Testis (tissue), 2 donors: ENCODE measurements at regions not wholly inside any gene's neighbourhood (a gene's known extent, or its start where the extent isn't known, plus 50 kb on each side); places are given as distances from the start of the nearest gene placed in this dataset.
A peak's percentile ranks its signal among the peaks of the same experiment; 100 is the strongest.

Experiments used
- CTCF ChIP-seq, 3 experiments: fragments of 450-650 bp in 2 of 3; fragments of 200-600 bp in 1 of 3; sonication (generic) in 1 of 3; IDR thresholded peaks; one replicate each; pipeline ENCODE4 v1.5.1; 2016 to 2019; ENCODE audit warnings: antibody characterized with exemption in 3 of 3, mild to moderate bottlenecking in 2 of 3, moderate library complexity in 1 of 3
- POLR2A ChIP-seq: fragments of 450-650 bp; IDR thresholded peaks from one replicate; pipeline ENCODE4 v1.6.1; 2017; ENCODE audit warnings: antibody characterized with exemption, mild to moderate bottlenecking, moderate library complexity

DNA sequence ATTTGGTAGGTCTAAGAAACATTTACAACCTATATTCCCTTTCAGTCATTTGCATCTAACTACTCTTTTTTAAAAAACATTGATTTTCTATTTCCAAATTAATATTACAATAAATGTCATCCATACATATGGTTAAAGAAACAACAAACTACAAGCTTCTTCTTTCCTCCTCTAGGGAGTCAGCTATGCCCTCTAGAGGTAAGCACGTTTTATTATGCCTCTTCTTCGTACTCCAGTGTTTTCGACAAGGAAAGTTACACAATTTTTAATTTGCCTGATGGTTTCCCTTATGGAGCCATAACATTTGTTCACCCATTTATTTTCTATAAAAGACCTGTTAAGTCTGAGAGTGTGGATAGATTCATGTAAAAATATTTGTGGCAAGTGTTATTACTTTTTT lies 183.4 kb upstream of the CDH7 start:
- peak in 1 of 3 experiments; percentile 19 for TF ChIP-seq CTCF (IDR thresholded peaks at IDR 0.05)
- TF ChIP-seq POLR2A, result no peak
